RWPE1 (cell line): ENCODE measurements at regions not wholly inside any gene's neighbourhood (a gene's known extent, or its start where the extent isn't known, plus 50 kb on each side); places are given as distances from the start of the nearest gene placed in this dataset.

ENCODE experiments used
- CTCF ChIA-PET: fragments of 350-600 bp; sonication (Branson Sonifier 250); formaldehyde crosslinking; extraction: SDS; loops from one replicate; lab custom pipeline; 2021; lab: Yijun Ruan, JAX
- POLR2A ChIA-PET: fragments of 400-600 bp; formaldehyde crosslinking; extraction: SDS; loops from one replicate; lab custom pipeline; 2020; ENCODE audit warnings: antibody characterized with exemption; ENCODE audit not compliant: low non-redundant PET; lab: Yijun Ruan, JAX
- DNase-seq: peaks from one replicate; pipeline ENCODE4 v3.0.0; 2012; ENCODE audit warnings: low spot score
- H3K27ac ChIP-seq: fragments of 450-650 bp; 2 replicates; pipeline ENCODE4 v1.5.1; 2017
- CTCF ChIP-seq: fragments of 450-650 bp; conservative IDR thresholded peaks from 2 replicates; pipeline ENCODE4 v1.5.1; 2017; ENCODE audit warnings: low read depth, mild to moderate bottlenecking

GRCh38 chr2:136375017-136375901 lies 257.3 kb upstream of the CXCR4 start:
- no peak overlapping the region for H3K27ac ChIP-seq
- no peak for TF ChIP-seq CTCF
- ChIA-PET POLR2A (no interaction called here), CTCF (no interaction called here)
- DNase-seq, result no peak

- ChIA-PET POLR2A (no interaction called here), CTCF (no interaction called here)
- no peak for TF ChIP-seq CTCF
- DNase-seq, result no peak
- H3K27ac ChIP-seq, result no peak overlapping the region
Measured at GRCh38 chr2:136373841-136374240, 255.9 kb upstream of the CXCR4 start.

GRCh38 chr2:136373029-136373428 lies 255.1 kb upstream of the CXCR4 start:
- no peak for TF ChIP-seq CTCF
- H3K27ac ChIP-seq, result no peak overlapping the region
- CTCF ChIA-PET, result interaction anchor here (0.7 kb wide), 1 partner anchor 314 kb away, joined by 3 read pairs; no protein-coding TSS in a partner anchor
- POLR2A ChIA-PET, result no interaction called here
- DNase-seq, result no peak

- no peak for TF ChIP-seq CTCF
- no peak for DNase-seq
- POLR2A ChIA-PET, result no interaction called here
- H3K27ac ChIP-seq, result no peak overlapping the region
- CTCF ChIA-PET, result no interaction called here
Measured at GRCh38 chr2:136363900-136364299, 246.0 kb upstream of the CXCR4 start.

- H3K27ac ChIP-seq, result no peak overlapping the region
- no peak for DNase-seq
- ChIA-PET CTCF (no interaction called here), POLR2A (no interaction called here)
- no peak for TF ChIP-seq CTCF
Measured at GRCh38 chr2:136363470-136363869, 245.5 kb upstream of the CXCR4 start.

GRCh38 chr2:136362676-136363390 lies 244.9 kb upstream of the CXCR4 start:
- TF ChIP-seq CTCF, result no peak
- no peak for DNase-seq
- CTCF ChIA-PET, result interaction anchor here (0.7 to 1.2 kb wide), 2 partner anchors 10 to 32 kb away, joined by 3 to 4 read pairs; no protein-coding TSS in a partner anchor
- no peak overlapping the region for H3K27ac ChIP-seq
- POLR2A ChIA-PET, result no interaction called here
